C4-2B (cell line): ENCODE measurements at regions not wholly inside any gene's neighbourhood (a gene's known extent, or its start where the extent isn't known, plus 50 kb on each side); places are given as distances from the start of the nearest gene placed in this dataset.

Source experiments
- ZFX ChIP-seq: fragments of 450-650 bp; IDR thresholded peaks from 2 replicates; pipeline ENCODE4 v1.6.1; 2017
- TF ChIP-seq, protein P1 (sequence below): fragments of 450-650 bp; conservative IDR thresholded peaks from 2 replicates; pipeline ENCODE4 v1.5.1; 2017; ENCODE audit warnings: mild to moderate bottlenecking

DNA sequence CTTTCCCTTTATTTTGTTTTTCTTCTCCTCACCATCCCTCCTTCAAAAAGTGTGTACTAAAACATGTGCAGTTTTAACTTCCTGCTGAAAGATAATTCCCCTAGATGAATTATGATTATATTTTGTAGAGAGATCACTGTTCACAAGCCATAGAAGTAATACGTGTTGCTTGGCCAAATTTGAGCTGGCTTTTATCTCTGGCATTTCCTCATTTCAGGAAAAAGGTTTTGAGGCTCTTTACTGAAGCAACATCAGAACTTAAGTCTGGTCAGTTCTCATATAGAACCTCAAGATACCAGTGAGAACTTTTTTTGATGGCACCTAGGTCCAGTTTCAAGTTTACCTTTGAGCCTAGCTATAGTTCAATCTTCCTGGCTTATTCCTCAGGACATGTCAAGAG lies 463.3 kb downstream of the INHBA start:
- TF ChIP-seq, protein P1, sequence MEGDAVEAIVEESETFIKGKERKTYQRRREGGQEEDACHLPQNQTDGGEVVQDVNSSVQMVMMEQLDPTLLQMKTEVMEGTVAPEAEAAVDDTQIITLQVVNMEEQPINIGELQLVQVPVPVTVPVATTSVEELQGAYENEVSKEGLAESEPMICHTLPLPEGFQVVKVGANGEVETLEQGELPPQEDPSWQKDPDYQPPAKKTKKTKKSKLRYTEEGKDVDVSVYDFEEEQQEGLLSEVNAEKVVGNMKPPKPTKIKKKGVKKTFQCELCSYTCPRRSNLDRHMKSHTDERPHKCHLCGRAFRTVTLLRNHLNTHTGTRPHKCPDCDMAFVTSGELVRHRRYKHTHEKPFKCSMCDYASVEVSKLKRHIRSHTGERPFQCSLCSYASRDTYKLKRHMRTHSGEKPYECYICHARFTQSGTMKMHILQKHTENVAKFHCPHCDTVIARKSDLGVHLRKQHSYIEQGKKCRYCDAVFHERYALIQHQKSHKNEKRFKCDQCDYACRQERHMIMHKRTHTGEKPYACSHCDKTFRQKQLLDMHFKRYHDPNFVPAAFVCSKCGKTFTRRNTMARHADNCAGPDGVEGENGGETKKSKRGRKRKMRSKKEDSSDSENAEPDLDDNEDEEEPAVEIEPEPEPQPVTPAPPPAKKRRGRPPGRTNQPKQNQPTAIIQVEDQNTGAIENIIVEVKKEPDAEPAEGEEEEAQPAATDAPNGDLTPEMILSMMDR, result no peak
- TF ChIP-seq ZFX, result no peak
